ENCODE measurements at regions not wholly inside any gene's neighbourhood (a gene's known extent, or its start where the extent isn't known, plus 50 kb on each side); places are given as distances from the start of the nearest gene placed in this dataset.

DNA sequence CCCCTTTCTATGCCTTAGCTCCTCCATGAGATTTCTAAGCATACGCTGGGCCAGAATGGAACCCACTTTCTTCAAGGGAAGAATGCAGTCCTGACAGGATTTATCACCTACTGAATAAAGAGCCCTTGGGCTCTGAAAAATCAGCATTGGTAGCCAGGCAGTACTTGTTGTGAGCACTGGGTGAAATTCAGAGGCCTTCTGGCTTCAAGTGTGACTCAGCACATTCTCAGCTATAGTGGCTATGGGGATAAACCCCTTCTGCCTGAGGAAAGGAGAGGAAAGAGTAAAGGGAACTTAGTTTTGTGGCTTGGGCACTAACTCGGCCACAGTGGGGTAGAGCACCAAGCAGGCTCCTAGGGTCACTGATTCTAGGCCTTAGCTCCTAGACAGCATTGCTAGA, 574.8 kb downstream of the JRKL start:
- no peak overlapping the region for H3K27ac ChIP-seq
- TF ChIP-seq, protein P1, sequence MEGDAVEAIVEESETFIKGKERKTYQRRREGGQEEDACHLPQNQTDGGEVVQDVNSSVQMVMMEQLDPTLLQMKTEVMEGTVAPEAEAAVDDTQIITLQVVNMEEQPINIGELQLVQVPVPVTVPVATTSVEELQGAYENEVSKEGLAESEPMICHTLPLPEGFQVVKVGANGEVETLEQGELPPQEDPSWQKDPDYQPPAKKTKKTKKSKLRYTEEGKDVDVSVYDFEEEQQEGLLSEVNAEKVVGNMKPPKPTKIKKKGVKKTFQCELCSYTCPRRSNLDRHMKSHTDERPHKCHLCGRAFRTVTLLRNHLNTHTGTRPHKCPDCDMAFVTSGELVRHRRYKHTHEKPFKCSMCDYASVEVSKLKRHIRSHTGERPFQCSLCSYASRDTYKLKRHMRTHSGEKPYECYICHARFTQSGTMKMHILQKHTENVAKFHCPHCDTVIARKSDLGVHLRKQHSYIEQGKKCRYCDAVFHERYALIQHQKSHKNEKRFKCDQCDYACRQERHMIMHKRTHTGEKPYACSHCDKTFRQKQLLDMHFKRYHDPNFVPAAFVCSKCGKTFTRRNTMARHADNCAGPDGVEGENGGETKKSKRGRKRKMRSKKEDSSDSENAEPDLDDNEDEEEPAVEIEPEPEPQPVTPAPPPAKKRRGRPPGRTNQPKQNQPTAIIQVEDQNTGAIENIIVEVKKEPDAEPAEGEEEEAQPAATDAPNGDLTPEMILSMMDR (IDR thresholded peaks at IDR 0.05), result no peak
- DNase-seq (ENCODE audit: low spot score in 2 of 2), result no peak
- no peaks in the 10 kb centered on the region for H3K9me3 ChIP-seq
- intact Hi-C loops (cut with DNase I), result no loop called here
- no peak overlapping the region for H3K4me3 ChIP-seq
- H3K27me3 ChIP-seq, result no peaks in the 10 kb centered on the region
- H3K4me1 ChIP-seq, result no peaks in the 10 kb centered on the region
- H3K36me3 ChIP-seq, result no peaks in the 10 kb centered on the region

GRCh38 chr11:96967616-96968015, 577.8 kb downstream of the JRKL start:
- TF ChIP-seq, protein P1 (IDR thresholded peaks at IDR 0.05), result no peak
- intact Hi-C loops (cut with DNase I), result no loop called here
- DNase-seq (ENCODE audit: low spot score in 2 of 2), result no peak
- H3K4me3 ChIP-seq, result no peak overlapping the region
- no peaks in the 10 kb centered on the region for H3K36me3 ChIP-seq
- no peaks in the 10 kb centered on the region for H3K4me1 ChIP-seq
- H3K9me3 ChIP-seq, result no peaks in the 10 kb centered on the region
- H3K27me3 ChIP-seq, result no peaks in the 10 kb centered on the region
- H3K27ac ChIP-seq, result no peak overlapping the region

GRCh38 chr11:96969251-96969650, 579.4 kb downstream of the JRKL start:
- DNase-seq (ENCODE audit: low spot score in 2 of 2), result no peak
- Histone ChIP-seq H3K4me3 (no peak overlapping the region), H3K27ac (no peak overlapping the region), H3K27me3 (no peaks in the 10 kb centered on the region), H3K9me3 (no peaks in the 10 kb centered on the region), H3K36me3 (no peaks in the 10 kb centered on the region), H3K4me1 (no peaks in the 10 kb centered on the region)
- TF ChIP-seq, protein P1 (IDR thresholded peaks at IDR 0.05), result no peak
- intact Hi-C loops (cut with DNase I), result no loop called here

DNA sequence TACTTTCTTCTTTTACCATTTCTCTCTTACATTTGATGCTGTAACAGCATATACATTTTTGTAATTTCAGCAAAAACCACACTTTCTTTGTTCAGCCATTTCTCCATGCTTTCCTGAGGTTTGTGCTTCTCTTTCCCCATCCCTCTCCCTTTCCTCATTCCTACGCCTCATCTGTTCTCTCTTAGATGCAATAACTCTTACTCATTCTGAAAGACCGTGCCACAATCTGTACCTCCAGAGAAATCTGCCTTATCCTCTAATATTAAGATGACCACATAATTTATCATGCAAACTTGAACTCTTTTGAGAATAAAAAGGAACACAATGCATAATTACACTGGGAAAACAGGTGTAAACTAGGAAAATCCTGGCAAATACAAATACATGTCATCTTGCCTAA, 588.9 kb downstream of the JRKL start:
- Histone ChIP-seq H3K9me3 (no peaks in the 10 kb centered on the region), H3K27me3 (no peaks in the 10 kb centered on the region), H3K4me3 (no peak overlapping the region), H3K27ac (no peak overlapping the region), H3K4me1 (no peaks in the 10 kb centered on the region), H3K36me3 (no peaks in the 10 kb centered on the region)
- no peak for DNase-seq (ENCODE audit: low spot score in 2 of 2)
- intact Hi-C loops (cut with DNase I), result no loop called here
- TF ChIP-seq, protein P1 (IDR thresholded peaks at IDR 0.05), result no peak

- no peak overlapping the region for H3K27ac ChIP-seq
- TF ChIP-seq, protein P1 (IDR thresholded peaks at IDR 0.05), result no peak
- no peaks in the 10 kb centered on the region for H3K9me3 ChIP-seq
- no peaks in the 10 kb centered on the region for H3K27me3 ChIP-seq
- H3K36me3 ChIP-seq, result no peaks in the 10 kb centered on the region
- no peak overlapping the region for H3K4me3 ChIP-seq
- no peaks in the 10 kb centered on the region for H3K4me1 ChIP-seq
- intact Hi-C loops (cut with DNase I), result no loop called here
- no peak for DNase-seq (ENCODE audit: low spot score in 2 of 2)
These were observed 596.7 kb downstream of the JRKL start for GRCh38 chr11:96986516-96986915.

DNA sequence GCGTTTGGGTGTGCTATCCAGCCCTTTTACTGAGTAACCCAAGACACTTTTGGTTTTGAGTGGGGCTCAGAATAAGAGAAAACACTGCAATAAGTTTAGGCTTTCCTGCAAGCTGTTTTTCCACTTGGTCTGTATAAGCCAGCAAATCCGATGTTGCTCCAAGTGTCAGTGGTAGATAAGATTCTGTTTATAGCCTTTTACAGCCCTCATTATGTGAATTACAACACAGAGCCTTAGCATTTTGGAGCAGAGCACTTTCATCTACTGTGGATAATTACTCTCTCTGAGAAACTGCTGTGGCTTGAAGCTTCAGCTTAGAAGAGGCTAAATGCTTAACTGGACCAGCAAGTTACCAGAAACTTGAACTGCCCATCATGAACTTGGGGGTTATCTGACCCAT, 601.1 kb downstream of the JRKL start:
- intact Hi-C loops (cut with DNase I), result no loop called here
- DNase-seq (ENCODE audit: low spot score in 2 of 2), result no peak
- Histone ChIP-seq H3K27ac (no peak overlapping the region), H3K4me1 (no peaks in the 10 kb centered on the region), H3K27me3 (no peaks in the 10 kb centered on the region), H3K36me3 (no peaks in the 10 kb centered on the region), H3K4me3 (no peak overlapping the region), H3K9me3 (no peaks in the 10 kb centered on the region)
- TF ChIP-seq, protein P1 (IDR thresholded peaks at IDR 0.05), result no peak

All from ascending aorta (tissue), 2 donors.